Esophagus squamous epithelium (tissue), 5 donors: ENCODE measurements at regions not wholly inside any gene's neighbourhood (a gene's known extent, or its start where the extent isn't known, plus 50 kb on each side); places are given as distances from the start of the nearest gene placed in this dataset.

Source experiments
- DNase-seq: peaks from one replicate; lab custom pipeline; 2025; lab: John Stamatoyannopoulos, UW
- H3K27ac ChIP-seq, 4 donors: fragments of 200-600 bp; sonication (generic); one replicate each; pipeline ENCODE4 v1.5.1; 2016 to 2019; ENCODE audit warnings: mild to moderate bottlenecking in 1 of 4
- H3K27me3 ChIP-seq, 4 donors: fragments of 200-600 bp; sonication (generic); 1 replicate in 3 of 4; 2 replicates in 1 of 4; pipeline versions ENCODE4 v1.5.1 to v1.6.0; 2017 to 2021; ENCODE audit warnings: antibody characterized with exemption in 1 of 4
- H3K36me3 ChIP-seq, 3 donors: fragments of 200-600 bp; sonication (generic); one replicate each; pipeline ENCODE4 v1.5.1; 2016 to 2019
- H3K4me1 ChIP-seq, 3 donors: fragments of 200-600 bp; sonication (generic); one replicate each; pipeline ENCODE4 v1.5.1; 2017 to 2019
- H3K4me3 ChIP-seq, 4 donors: fragments of 200-600 bp; sonication (generic); 1 replicate in 3 of 4; 2 replicates in 1 of 4; pipeline ENCODE4 v1.5.1; 2016 to 2019; ENCODE audit warnings: mild to moderate bottlenecking in 2 of 4, moderate library complexity in 1 of 4
- H3K9me3 ChIP-seq, 3 donors: fragments of 200-600 bp; sonication (generic); one replicate each; pipeline ENCODE4 v1.5.1; 2016 to 2019
- CTCF ChIP-seq, 6 experiments: fragments of 450-650 bp in 4 of 6; fragments of 200-600 bp in 2 of 6; sonication (generic) in 2 of 6; IDR thresholded peaks; one replicate each; pipeline ENCODE4 v1.5.1; 2016 to 2019; ENCODE audit warnings: antibody characterized with exemption in 6 of 6, mild to moderate bottlenecking in 4 of 6, moderate library complexity in 4 of 6
- POLR2A ChIP-seq, 4 donors: fragments of 450-650 bp; IDR thresholded peaks; one replicate each; pipeline ENCODE4 v1.6.1; 2017; ENCODE audit warnings: antibody characterized with exemption in 4 of 4, mild to moderate bottlenecking in 4 of 4, moderate library complexity in 3 of 4
- WGBS, 2 donors: methylation state at CpG; one replicate each; pipeline ENCODE4 v1.1.5; 2018; 5-methylcytosine and 5-hydroxymethylcytosine counted together
- intact Hi-C: fragments of 100-400 bp; cut with DNase I; formaldehyde crosslinking; loops from one replicate; pipeline ENCODE4 v1.15.0; 2022
- donor health status: DM: yes; HTN: yes; CAD: no.

- H3K36me3 ChIP-seq = no peaks in the 10 kb centered on the region
- H3K4me3 ChIP-seq = no peak overlapping the region
- H3K4me1 ChIP-seq = no peaks in the 10 kb centered on the region
- H3K27me3 ChIP-seq = no peaks in the 10 kb centered on the region
- WGBS, 2 donors = 29 to 55% methylated on average over 6 of the region's 6 CpGs
- intact Hi-C loops = no loop called here
- H3K9me3 ChIP-seq = no peaks in the 10 kb centered on the region
- TF ChIP-seq POLR2A (IDR thresholded peaks at IDR 0.05) (no peak), CTCF (IDR thresholded peaks at IDR 0.05) (peak in 1 of 6 experiments; percentile 7)
- no peak for DNase-seq
- H3K27ac ChIP-seq = no peak overlapping the region
Observed at GRCh38 chr17:71760062-71760720, 360.6 kb upstream of the SOX9 start.

DNA sequence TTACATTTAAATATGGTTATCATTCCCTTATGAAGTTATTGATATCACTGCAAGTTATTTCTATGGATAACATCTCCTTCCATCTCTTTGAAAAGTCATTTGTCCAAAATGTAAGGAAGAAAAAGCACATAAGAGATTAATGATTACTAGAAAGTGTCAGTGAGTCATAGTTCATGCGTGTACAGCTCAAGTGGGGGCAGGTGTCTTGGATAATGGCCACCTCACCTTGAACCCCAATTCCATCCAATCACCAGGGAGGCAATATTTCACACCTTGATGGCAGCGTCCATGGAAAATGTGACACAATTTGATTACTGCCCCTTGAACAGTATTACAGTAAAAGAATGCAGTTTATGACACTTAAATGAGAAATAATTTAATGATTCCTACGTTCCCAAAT, 358.3 kb upstream of the SOX9 start:
- TF ChIP-seq POLR2A (IDR thresholded peaks at IDR 0.05) = no peak
- 50 to 60% methylated on average over 3 of the region's 3 CpGs for WGBS, 2 donors
- no peaks in the 10 kb centered on the region for H3K36me3 ChIP-seq

DNA sequence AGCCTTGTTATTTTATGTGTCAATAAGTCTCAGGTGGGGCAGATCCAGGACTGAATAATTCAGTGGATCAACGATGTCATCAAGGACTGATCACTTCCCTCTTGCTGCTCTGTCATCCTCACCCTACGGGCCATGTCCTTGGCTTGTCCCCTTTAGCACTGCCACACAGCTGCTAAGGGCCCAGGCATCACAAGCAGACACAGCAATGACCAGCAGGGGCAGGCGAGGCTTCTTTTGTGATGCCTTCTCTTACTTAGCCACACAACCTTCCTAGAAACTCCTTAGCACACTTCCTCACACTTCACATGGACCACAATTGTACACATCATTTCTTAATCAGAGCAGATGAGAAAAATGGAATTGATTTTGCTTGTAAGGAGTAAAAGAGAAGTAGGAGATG, 356.3 kb upstream of the SOX9 start:
- WGBS, 2 donors = 58 to 62% methylated on average over 3 of the region's 3 CpGs
- peak in 1 of 6 experiments; percentile 35 for TF ChIP-seq CTCF (IDR thresholded peaks at IDR 0.05)
- no peak for TF ChIP-seq POLR2A (IDR thresholded peaks at IDR 0.05)
- intact Hi-C loops = no loop called here

More for the DNA sequence above, 358.3 kb upstream of the SOX9 start:
- Histone ChIP-seq H3K4me1 (no peaks in the 10 kb centered on the region), H3K4me3 (no peak overlapping the region), H3K9me3 (no peaks in the 10 kb centered on the region), H3K27ac (no peak overlapping the region), H3K27me3 (no peaks in the 10 kb centered on the region)
- DNase-seq = no peak
- intact Hi-C loops = no loop called here

DNA sequence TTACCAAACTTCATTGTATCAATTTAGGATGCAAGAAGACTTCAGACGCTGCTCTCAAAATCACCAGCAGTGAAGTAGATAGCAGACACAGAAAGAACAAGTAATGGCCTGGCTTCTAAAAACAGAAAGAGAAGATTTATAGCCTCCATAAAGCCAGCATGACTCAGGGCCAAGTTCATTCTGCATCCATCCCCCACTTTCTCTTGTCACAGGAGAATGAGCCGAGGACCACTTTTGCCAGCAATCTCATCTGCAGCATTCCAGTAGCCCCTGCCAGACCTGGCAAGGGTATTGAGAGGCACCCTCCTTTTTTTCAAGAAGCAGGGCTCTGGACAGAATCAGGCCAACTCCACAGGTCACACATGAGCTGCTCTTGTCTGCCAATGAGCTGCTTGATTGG, 355.4 kb upstream of the SOX9 start:
- H3K4me3 ChIP-seq = no peak overlapping the region
- H3K36me3 ChIP-seq = no peaks in the 10 kb centered on the region
- H3K27ac ChIP-seq = no peak overlapping the region
- TF ChIP-seq POLR2A (IDR thresholded peaks at IDR 0.05) (no peak), CTCF (IDR thresholded peaks at IDR 0.05) (no peak)
- intact Hi-C loops = no loop called here
- no peaks in the 10 kb centered on the region for H3K27me3 ChIP-seq
- H3K4me1 ChIP-seq = no peaks in the 10 kb centered on the region
- H3K9me3 ChIP-seq = no peaks in the 10 kb centered on the region
- DNase-seq = no peak
- 56 to 68% methylated on average over 2 of the region's 2 CpGs for WGBS, 2 donors

More for the DNA sequence above, 356.3 kb upstream of the SOX9 start:
- no peak overlapping the region for H3K4me3 ChIP-seq
- H3K9me3 ChIP-seq = no peaks in the 10 kb centered on the region
- no peaks in the 10 kb centered on the region for H3K4me1 ChIP-seq
- H3K27ac ChIP-seq = no peak overlapping the region
- no peaks in the 10 kb centered on the region for H3K36me3 ChIP-seq
- H3K27me3 ChIP-seq = no peaks in the 10 kb centered on the region
- no peak for DNase-seq

DNA sequence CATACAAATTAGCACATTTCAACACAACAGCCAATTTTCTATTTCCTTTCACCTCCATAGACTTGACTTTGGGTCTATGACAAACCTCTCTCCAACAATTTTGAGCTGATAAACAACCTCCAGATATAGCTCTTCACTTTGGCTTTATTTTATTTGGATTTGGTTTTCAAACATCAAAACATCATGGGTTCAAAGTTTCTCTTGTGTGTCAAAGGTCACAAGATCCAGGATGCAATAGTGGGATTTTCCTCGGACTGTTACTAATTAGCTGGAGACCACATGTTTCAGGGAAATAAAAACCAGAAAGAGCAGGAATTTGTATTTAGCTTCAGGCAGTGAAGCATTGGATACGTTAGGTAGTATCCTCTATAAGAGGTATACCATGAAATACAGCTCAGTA, 351.0 kb upstream of the SOX9 start:
- intact Hi-C loops = no loop called here
- Histone ChIP-seq H3K36me3 (no peaks in the 10 kb centered on the region), H3K4me1 (no peaks in the 10 kb centered on the region), H3K9me3 (no peaks in the 10 kb centered on the region), H3K27ac (no peak overlapping the region), H3K4me3 (no peak overlapping the region), H3K27me3 (no peaks in the 10 kb centered on the region)
- no peak for DNase-seq
- WGBS, 2 donors = 42 to 63% methylated on average over 2 of the region's 2 CpGs
- TF ChIP-seq CTCF (IDR thresholded peaks at IDR 0.05) = no peak
- no peak for TF ChIP-seq POLR2A (IDR thresholded peaks at IDR 0.05)
